SHP77 (cell line): ENCODE measurements at regions not wholly inside any gene's neighbourhood (a gene's known extent, or its start where the extent isn't known, plus 50 kb on each side); places are given as distances from the start of the nearest gene placed in this dataset.

Experiments used
- DNase-seq, 2 experiments: peaks; one replicate each; lab custom pipeline; 2025; lab: John Stamatoyannopoulos, UW

GRCh38 chr1:221366495-221367110 lies 375.3 kb downstream of the DUSP10 start:
- DNase-seq: no peak

GRCh38 chr1:221371705-221372104 lies 370.2 kb downstream of the DUSP10 start:
- no peak for DNase-seq

GRCh38 chr1:221373795-221374194 lies 368.1 kb downstream of the DUSP10 start:
- DNase-seq: no peak

GRCh38 chr1:221376286-221376685 lies 365.6 kb downstream of the DUSP10 start:
- no peak for DNase-seq

- DNase-seq: no peak
Observed at GRCh38 chr1:221381910-221382623, 359.8 kb downstream of the DUSP10 start.

GRCh38 chr1:221392453-221392852 lies 349.4 kb downstream of the DUSP10 start:
- DNase-seq: no peak

GRCh38 chr1:221394011-221394544 lies 347.8 kb downstream of the DUSP10 start:
- peak; percentile 71 to 77 for DNase-seq

GRCh38 chr1:221396526-221396925 lies 345.4 kb downstream of the DUSP10 start:
- DNase-seq: no peak

GRCh38 chr1:221397141-221397540 lies 344.7 kb downstream of the DUSP10 start:
- no peak for DNase-seq

- DNase-seq: no peak
Observed at GRCh38 chr1:221397606-221398005, 344.3 kb downstream of the DUSP10 start.

GRCh38 chr1:221405146-221405545 lies 336.7 kb downstream of the DUSP10 start:
- DNase-seq: no peak

- no peak for DNase-seq
Observed at GRCh38 chr1:221408117-221408803, 333.6 kb downstream of the DUSP10 start.

GRCh38 chr1:221411283-221411682 lies 330.6 kb downstream of the DUSP10 start:
- no peak for DNase-seq

GRCh38 chr1:221414772-221415539 lies 326.9 kb downstream of the DUSP10 start:
- no peak for DNase-seq

- DNase-seq: no peak
Observed at GRCh38 chr1:221415651-221416050, 326.2 kb downstream of the DUSP10 start.

- DNase-seq: no peak
Observed at GRCh38 chr1:221416142-221416541, 325.7 kb downstream of the DUSP10 start.

- no peak for DNase-seq
Observed at GRCh38 chr1:221416723-221417122, 325.2 kb downstream of the DUSP10 start.

GRCh38 chr1:221418346-221418745 lies 323.5 kb downstream of the DUSP10 start:
- DNase-seq: no peak

- DNase-seq: no peak
Observed at GRCh38 chr1:221419513-221420095, 322.3 kb downstream of the DUSP10 start.

- no peak for DNase-seq
Observed at GRCh38 chr1:221429264-221429663, 312.6 kb downstream of the DUSP10 start.

GRCh38 chr1:221430152-221430960 lies 311.5 kb downstream of the DUSP10 start:
- DNase-seq: no peak
